Right lobe of liver (tissue), 4 donors: ENCODE measurements at regions not wholly inside any gene's neighbourhood (a gene's known extent, or its start where the extent isn't known, plus 50 kb on each side); places are given as distances from the start of the nearest gene placed in this dataset.

ENCODE experiments used
- CTCF ChIP-seq, 4 donors: fragments of 200-600 bp in 3 of 4; fragments of 450-650 bp in 1 of 4; IDR thresholded peaks; one replicate each; pipeline versions ENCODE4 v1.5.1 to v1.8.0; 2016 to 2022; ENCODE audit warnings: antibody characterized with exemption in 4 of 4, mild to moderate bottlenecking in 2 of 4
- POLR2A ChIP-seq: fragments of 450-650 bp; IDR thresholded peaks from one replicate; pipeline ENCODE4 v1.6.1; 2017; ENCODE audit warnings: antibody characterized with exemption, mild to moderate bottlenecking
- donor health status: DM: no; HTN: no; CAD: no.
- donor health status: DM: no; HTN: no; CAD: no.
- donor health status: DM: no; HTN: yes; CAD: no.

GRCh38 chr14:100453930-100454329, 130.8 kb downstream of the SLC25A47 start:
- TF ChIP-seq CTCF (IDR thresholded peaks at IDR 0.05) (no peak), POLR2A (no peak)
